WTC11 (cell line): ENCODE measurements at regions not wholly inside any gene's neighbourhood (a gene's known extent, or its start where the extent isn't known, plus 50 kb on each side); places are given as distances from the start of the nearest gene placed in this dataset.

Source experiments
- ATAC-seq: fragments of 200-7000 bp; cut with Tn5 transposase; 2 replicates; pipeline ENCODE4 v1.10.0; 2021; ENCODE audit warnings: mild to moderate bottlenecking, moderate library complexity
- CTCF ChIA-PET: fragments of 300-600 bp; sonication (Branson Sonifier 250); formaldehyde crosslinking; loops from one replicate; lab custom pipeline; 2021; ENCODE audit warnings: antibody characterized with exemption; lab: Charles Lee
- POLR2A ChIA-PET: fragments of 350-600 bp; sonication (Branson Sonifier 250); formaldehyde crosslinking; loops from one replicate; lab custom pipeline; 2021; ENCODE audit warnings: antibody characterized with exemption; lab: Charles Lee
- DNase-seq: peaks from one replicate; pipeline ENCODE4 v3.0.0; 2021; ENCODE audit warnings: low spot score
- H3K27ac Mint-ChIP-seq: 2 replicates; pipeline ENCODE4 v1.8.0; 2021; ENCODE audit warnings: mixed read lengths
- H3K27me3 Mint-ChIP-seq: 2 replicates; pipeline ENCODE4 v1.8.0; 2021; ENCODE audit warnings: low read depth, mild to moderate bottlenecking, moderate library complexity, mixed read lengths
- H3K36me3 Mint-ChIP-seq: 2 replicates; pipeline ENCODE4 v1.8.0; 2021; ENCODE audit warnings: mixed read lengths
- H3K4me1 Mint-ChIP-seq: 2 replicates; pipeline ENCODE4 v1.8.0; 2022; ENCODE audit warnings: mixed read lengths
- H3K4me3 Mint-ChIP-seq: 2 replicates; pipeline ENCODE4 v1.8.0; 2021; ENCODE audit warnings: mild to moderate bottlenecking, moderate library complexity, mixed read lengths
- H3K9me3 Mint-ChIP-seq: 2 replicates; pipeline ENCODE4 v1.8.0; 2021; ENCODE audit warnings: mixed read lengths
- ATF1 ChIP-seq: sonication (generic); formaldehyde crosslinking; IDR thresholded peaks from 2 replicates; pipeline ENCODE4 v1.8.1; 2023; ENCODE audit warnings: mild to moderate bottlenecking, moderate library complexity, missing genetic modification reagents
- CREB1 ChIP-seq: sonication (generic); formaldehyde crosslinking; IDR thresholded peaks from 2 replicates; pipeline ENCODE4 v1.8.0; 2023; ENCODE audit warnings: mild to moderate bottlenecking, missing genetic modification reagents
- EMX1 ChIP-seq: fragments of 250-450 bp; sonication (Bioruptor Pico); IDR thresholded peaks from 2 replicates; pipeline ENCODE4 v1.8.0; 2021; ENCODE audit warnings: mild to moderate bottlenecking
- MLX ChIP-seq: sonication (generic); formaldehyde crosslinking; IDR thresholded peaks from 2 replicates; pipeline ENCODE4 v1.8.1; 2023; ENCODE audit warnings: mild to moderate bottlenecking, missing genetic modification reagents, moderate library complexity
- RELA ChIP-seq: sonication (generic); formaldehyde crosslinking; IDR thresholded peaks from 2 replicates; pipeline ENCODE4 v1.8.1; 2022; ENCODE audit warnings: missing genetic modification reagents, mild to moderate bottlenecking, borderline replicate concordance
- RORB ChIP-seq: fragments of 250-450 bp; sonication (Bioruptor Pico); IDR thresholded peaks from 2 replicates; pipeline ENCODE4 v1.9.0; 2021; ENCODE audit warnings: mild to moderate bottlenecking
- ZNF121 ChIP-seq: sonication (generic); formaldehyde crosslinking; IDR thresholded peaks from 2 replicates; pipeline ENCODE4 v1.8.0; 2023; ENCODE audit warnings: missing genetic modification reagents
- ZNF396 ChIP-seq: fragments of 250-450 bp; sonication (Bioruptor Pico); IDR thresholded peaks from 2 replicates; pipeline ENCODE4 v1.8.0; 2021; ENCODE audit warnings: mild to moderate bottlenecking, moderate library complexity, borderline replicate concordance
- ZNF416 ChIP-seq: fragments of 250-450 bp; sonication (Bioruptor Pico); IDR thresholded peaks from 2 replicates; pipeline ENCODE4 v1.9.0; 2021; ENCODE audit warnings: mild to moderate bottlenecking, inconsistent platforms
- ZNF423 ChIP-seq: fragments of 250-450 bp; sonication (Bioruptor Pico); IDR thresholded peaks from 2 replicates; pipeline ENCODE4 v2.1.2; 2022; ENCODE audit warnings: mild to moderate bottlenecking, moderate library complexity
- ZNF532 ChIP-seq: fragments of 250-450 bp; sonication (Bioruptor Pico); IDR thresholded peaks from 2 replicates; pipeline ENCODE4 v1.9.0; 2021; ENCODE audit warnings: mild to moderate bottlenecking, borderline replicate concordance
- TF ChIP-seq, protein P1 (sequence below): sonication (generic); formaldehyde crosslinking; IDR thresholded peaks from 2 replicates; pipeline ENCODE4 v1.8.1; 2022; ENCODE audit warnings: missing genetic modification reagents, borderline replicate concordance
- TF ChIP-seq, protein P2 (sequence below): sonication (generic); formaldehyde crosslinking; IDR thresholded peaks from 2 replicates; pipeline ENCODE4 v1.8.0; 2022; ENCODE audit warnings: mild to moderate bottlenecking, missing genetic modification reagents
- TF ChIP-seq, protein P3 (sequence below): fragments of 200-600 bp; IDR thresholded peaks from 2 replicates; pipeline ENCODE4 v1.8.0; 2022; ENCODE audit warnings: antibody characterized with exemption

DNA sequence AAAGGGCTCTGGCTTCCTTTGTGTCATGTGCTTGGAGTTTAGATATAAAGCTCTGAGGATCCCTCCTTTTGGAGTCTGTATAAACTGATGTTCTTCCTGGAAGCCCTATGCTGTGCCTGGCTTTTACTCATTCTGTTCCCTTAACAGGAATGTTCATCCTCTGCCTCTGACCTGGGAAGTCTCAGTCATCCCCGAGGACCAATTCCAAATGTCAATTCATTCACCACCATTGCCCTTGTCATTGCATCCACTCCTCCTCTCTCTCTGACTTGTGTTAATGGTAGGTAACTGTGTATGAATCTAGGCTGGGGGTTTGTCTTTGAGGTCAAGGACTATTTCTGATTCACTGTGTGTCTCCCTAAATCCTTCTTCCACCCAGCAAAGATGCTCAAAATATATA is 204.2 kb upstream of the CAMK1G start (continued):
- TF ChIP-seq ZNF396 (CRISPR knock-in tag): no peak
- TF ChIP-seq, all 79 proteins: peak for 0

DNA sequence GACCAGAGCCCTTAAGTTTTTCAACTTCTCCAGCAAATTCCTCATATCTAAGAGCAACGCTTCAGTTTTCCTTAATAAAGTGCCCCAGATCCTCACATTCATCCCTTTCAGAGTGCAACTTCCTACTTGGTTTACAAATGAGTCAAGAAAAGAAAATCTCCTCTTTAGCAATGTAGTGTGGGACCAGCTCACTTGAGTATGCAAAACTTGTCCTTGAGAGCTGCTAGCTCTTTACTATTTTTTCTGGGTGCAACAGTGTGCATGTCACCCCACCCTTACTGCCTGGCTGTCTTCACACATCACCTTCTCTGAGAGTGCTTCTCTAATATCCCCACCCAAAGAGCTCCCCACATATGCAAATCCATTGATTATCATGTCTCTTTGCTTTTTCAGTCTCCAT is 203.1 kb upstream of the CAMK1G start:
- no peak for TF ChIP-seq EMX1 (CRISPR knock-in tag)
- TF ChIP-seq ZNF416 (CRISPR knock-in tag): no peak
- TF ChIP-seq, protein P1, sequence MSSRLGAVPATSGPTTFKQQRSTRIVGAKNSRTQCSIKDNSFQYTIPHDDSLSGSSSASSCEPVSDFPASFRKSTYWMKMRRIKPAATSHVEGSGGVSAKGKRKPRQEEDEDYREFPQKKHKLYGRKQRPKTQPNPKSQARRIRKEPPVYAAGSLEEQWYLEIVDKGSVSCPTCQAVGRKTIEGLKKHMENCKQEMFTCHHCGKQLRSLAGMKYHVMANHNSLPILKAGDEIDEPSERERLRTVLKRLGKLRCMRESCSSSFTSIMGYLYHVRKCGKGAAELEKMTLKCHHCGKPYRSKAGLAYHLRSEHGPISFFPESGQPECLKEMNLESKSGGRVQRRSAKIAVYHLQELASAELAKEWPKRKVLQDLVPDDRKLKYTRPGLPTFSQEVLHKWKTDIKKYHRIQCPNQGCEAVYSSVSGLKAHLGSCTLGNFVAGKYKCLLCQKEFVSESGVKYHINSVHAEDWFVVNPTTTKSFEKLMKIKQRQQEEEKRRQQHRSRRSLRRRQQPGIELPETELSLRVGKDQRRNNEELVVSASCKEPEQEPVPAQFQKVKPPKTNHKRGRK (CRISPR knock-in tag): no peak
- no peak for TF ChIP-seq ZNF121 (CRISPR knock-in tag)
- no peak for TF ChIP-seq MLX
- TF ChIP-seq, protein P2, sequence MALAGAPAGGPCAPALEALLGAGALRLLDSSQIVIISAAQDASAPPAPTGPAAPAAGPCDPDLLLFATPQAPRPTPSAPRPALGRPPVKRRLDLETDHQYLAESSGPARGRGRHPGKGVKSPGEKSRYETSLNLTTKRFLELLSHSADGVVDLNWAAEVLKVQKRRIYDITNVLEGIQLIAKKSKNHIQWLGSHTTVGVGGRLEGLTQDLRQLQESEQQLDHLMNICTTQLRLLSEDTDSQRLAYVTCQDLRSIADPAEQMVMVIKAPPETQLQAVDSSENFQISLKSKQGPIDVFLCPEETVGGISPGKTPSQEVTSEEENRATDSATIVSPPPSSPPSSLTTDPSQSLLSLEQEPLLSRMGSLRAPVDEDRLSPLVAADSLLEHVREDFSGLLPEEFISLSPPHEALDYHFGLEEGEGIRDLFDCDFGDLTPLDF (CRISPR knock-in tag): no peak
- no peak for TF ChIP-seq RELA (CRISPR knock-in tag)
- no peak for TF ChIP-seq CREB1 (CRISPR knock-in tag)
- no peak for TF ChIP-seq RORB (CRISPR knock-in tag)
- no peak for TF ChIP-seq ZNF532 (CRISPR knock-in tag)
- TF ChIP-seq, protein P3, sequence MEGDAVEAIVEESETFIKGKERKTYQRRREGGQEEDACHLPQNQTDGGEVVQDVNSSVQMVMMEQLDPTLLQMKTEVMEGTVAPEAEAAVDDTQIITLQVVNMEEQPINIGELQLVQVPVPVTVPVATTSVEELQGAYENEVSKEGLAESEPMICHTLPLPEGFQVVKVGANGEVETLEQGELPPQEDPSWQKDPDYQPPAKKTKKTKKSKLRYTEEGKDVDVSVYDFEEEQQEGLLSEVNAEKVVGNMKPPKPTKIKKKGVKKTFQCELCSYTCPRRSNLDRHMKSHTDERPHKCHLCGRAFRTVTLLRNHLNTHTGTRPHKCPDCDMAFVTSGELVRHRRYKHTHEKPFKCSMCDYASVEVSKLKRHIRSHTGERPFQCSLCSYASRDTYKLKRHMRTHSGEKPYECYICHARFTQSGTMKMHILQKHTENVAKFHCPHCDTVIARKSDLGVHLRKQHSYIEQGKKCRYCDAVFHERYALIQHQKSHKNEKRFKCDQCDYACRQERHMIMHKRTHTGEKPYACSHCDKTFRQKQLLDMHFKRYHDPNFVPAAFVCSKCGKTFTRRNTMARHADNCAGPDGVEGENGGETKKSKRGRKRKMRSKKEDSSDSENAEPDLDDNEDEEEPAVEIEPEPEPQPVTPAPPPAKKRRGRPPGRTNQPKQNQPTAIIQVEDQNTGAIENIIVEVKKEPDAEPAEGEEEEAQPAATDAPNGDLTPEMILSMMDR: no peak
- TF ChIP-seq ATF1 (CRISPR knock-in tag): no peak
- TF ChIP-seq ZNF423: no peak
- H3K27me3 Mint-ChIP-seq: no peaks in the 10 kb centered on the region
- no peak overlapping the region for H3K27ac Mint-ChIP-seq
- ATAC-seq: no peak
- H3K4me1 Mint-ChIP-seq: peaks cover 91% of the 10 kb centered on the region
- no peaks in the 10 kb centered on the region for H3K9me3 Mint-ChIP-seq
- CTCF ChIA-PET: interaction anchor here (0.5 to 1.4 kb wide), 2 partner anchors 11 to 196 kb away, joined by 4 to 5 read pairs; no protein-coding TSS in a partner anchor
- H3K4me3 Mint-ChIP-seq: no peak overlapping the region
- POLR2A ChIA-PET: interaction anchor here (1.0 kb wide), 1 partner anchor 1136 kb away, joined by 3 read pairs; the partner anchor contains the start of gene PLXNA2
- no peaks in the 10 kb centered on the region for H3K36me3 Mint-ChIP-seq
- DNase-seq: no peak
